H1 (cell line): ENCODE measurements at regions not wholly inside any gene's neighbourhood (a gene's known extent, or its start where the extent isn't known, plus 50 kb on each side); places are given as distances from the start of the nearest gene placed in this dataset.

Source experiments
- CTCF ChIA-PET: fragments of 300-600 bp; sonication (Branson Sonifier 250); formaldehyde crosslinking; loops from one replicate; lab custom pipeline; 2021; ENCODE audit not compliant: partially characterized antibody; lab: Charles Lee
- POLR2A ChIA-PET: fragments of 300-600 bp; sonication (Branson Sonifier 250); formaldehyde crosslinking; loops from one replicate; lab custom pipeline; 2021; ENCODE audit warnings: inconsistent platforms; ENCODE audit not compliant: partially characterized antibody; lab: Charles Lee
- DNase-seq, 2 experiments: peaks; one replicate each; pipeline versions ENCODE4 v3.0.0 to v3.0.0-alpha.2; 2010 to 2022; ENCODE audit warnings: low spot score in 2 of 2, low read depth in 1 of 2, mixed read lengths in 1 of 2
- FAIRE-seq: peaks from 2 replicates; lab custom pipeline; 2011; peaks lifted over from hg19 to GRCh38; lab: Jason Lieb, UNC
- H2AFZ ChIP-seq: 2 replicates; pipeline ENCODE4 v1.8.1; 2012; ENCODE audit warnings: low read length, inconsistent platforms
- H2AK5ac ChIP-seq: 2 replicates; pipeline ENCODE4 v1.6.1; 2013; ENCODE audit warnings: low read depth, low read length
- H2BK120ac ChIP-seq: replicated peaks from 2 replicates; pipeline ENCODE3; 2013; ENCODE audit warnings: low read depth, low read length, inconsistent platforms
- H2BK12ac ChIP-seq: 2 replicates; pipeline ENCODE4 v1.6.1; 2013; ENCODE audit warnings: low read depth, low read length
- H2BK15ac ChIP-seq: 2 replicates; pipeline ENCODE4 v1.6.1; 2013; ENCODE audit warnings: low read length
- H2BK20ac ChIP-seq: 2 replicates; pipeline ENCODE4 v1.6.1; 2013; ENCODE audit warnings: low read length
- H2BK5ac ChIP-seq: 2 replicates; pipeline ENCODE4 v1.6.1; 2013; ENCODE audit warnings: low read depth, low read length
- H3K14ac ChIP-seq: 2 replicates; pipeline ENCODE4 v1.6.1; 2013; ENCODE audit warnings: inconsistent platforms; ENCODE audit not compliant: insufficient read length
- H3K18ac ChIP-seq: 2 replicates; pipeline ENCODE4 v1.6.1; 2013; ENCODE audit warnings: low read length; ENCODE audit errors: extremely low read depth
- H3K23ac ChIP-seq: 2 replicates; pipeline ENCODE4 v1.6.1; 2013; ENCODE audit warnings: inconsistent platforms; ENCODE audit not compliant: insufficient read length
- H3K23me2 ChIP-seq: 2 replicates; pipeline ENCODE4 v1.6.1; 2013; ENCODE audit warnings: low read depth, low read length
- H3K27ac ChIP-seq: 2 replicates; pipeline ENCODE4 v1.6.1; 2011; ENCODE audit warnings: low read depth, low read length, inconsistent platforms
- H3K27me3 ChIP-seq, 4 experiments: replicated peaks in 1 of 4; 1 replicate in 1 of 4; 2 replicates in 3 of 4; pipeline versions ENCODE4 v1.6.1 to v1.8.1; 2011 to 2013; ENCODE audit warnings: low read length in 3 of 4, mild to moderate bottlenecking in 3 of 4, inconsistent platforms in 2 of 4, mixed read lengths in 2 of 4, moderate library complexity in 1 of 4; ENCODE audit not compliant: control insufficient read depth in 3 of 4, insufficient read depth in 3 of 4; ENCODE audit errors: extremely low read depth in 1 of 4
- H3K36me3 ChIP-seq, 4 experiments: 2 replicates each; pipeline versions ENCODE4 v1.6.1 to v1.8.1; 2011 to 2013; ENCODE audit warnings: mild to moderate bottlenecking in 4 of 4, low read length in 3 of 4, moderate library complexity in 2 of 4, control low read depth in 1 of 4, inconsistent platforms in 1 of 4; ENCODE audit not compliant: insufficient read depth in 4 of 4, control insufficient read depth in 2 of 4
- H3K4ac ChIP-seq: replicated peaks from 2 replicates; pipeline ENCODE3; 2013; ENCODE audit warnings: low read length, low read depth, mixed read lengths, inconsistent platforms; ENCODE audit not compliant: insufficient read length
- H3K4me1 ChIP-seq, 4 experiments: replicated peaks in 1 of 4; 1 replicate in 1 of 4; 2 replicates in 3 of 4; pipeline versions ENCODE4 v1.6.1 to v1.8.1; 2011 to 2013; ENCODE audit warnings: low read length in 3 of 4, inconsistent platforms in 2 of 4, mixed read lengths in 1 of 4; ENCODE audit not compliant: insufficient read depth in 4 of 4, control insufficient read depth in 3 of 4
- H3K4me2 ChIP-seq, 2 experiments: 2 replicates each; pipeline versions ENCODE4 v1.6.1 to v1.8.1; 2011 to 2013; ENCODE audit warnings: low read depth in 2 of 2, low read length in 2 of 2, control low read depth in 1 of 2, inconsistent platforms in 1 of 2, mild to moderate bottlenecking in 1 of 2; ENCODE audit not compliant: insufficient read depth in 1 of 2
- H3K4me3 ChIP-seq, 4 experiments: fragments of 200-600, 300-600 bp in 1 of 4; sonication (generic), shearing (Covaris generic), sonication (Bioruptor Twin) in 1 of 4; 2 replicates each; pipeline versions ENCODE4 v1.5.1 to v1.8.1; 2011 to 2016; ENCODE audit warnings: low read length in 4 of 4, low read depth in 3 of 4, control low read depth in 2 of 4, inconsistent platforms in 2 of 4, mild to moderate bottlenecking in 2 of 4, mixed read lengths in 1 of 4, moderate library complexity in 1 of 4; ENCODE audit not compliant: insufficient read depth in 2 of 4; ENCODE audit errors: extremely low read depth in 1 of 4
- H3K56ac ChIP-seq: replicated peaks from 2 replicates; pipeline ENCODE3; 2013; ENCODE audit warnings: low read depth, mild to moderate bottlenecking, mixed read lengths, low read length, inconsistent platforms; ENCODE audit not compliant: insufficient read length
- H3K79me1 ChIP-seq: 2 replicates; pipeline ENCODE4 v1.6.1; 2013; ENCODE audit warnings: low read depth, low read length, control low read depth
- H3K79me2 ChIP-seq, 2 experiments: 2 replicates each; pipeline versions ENCODE4 v1.6.1 to v1.8.1; 2012 to 2013; ENCODE audit warnings: low read length in 2 of 2, mild to moderate bottlenecking in 2 of 2, inconsistent platforms in 1 of 2; ENCODE audit not compliant: insufficient read depth in 2 of 2, control insufficient read depth in 1 of 2
- H3K9ac ChIP-seq, 4 experiments: replicated peaks in 1 of 4; 1 replicate in 1 of 4; 2 replicates in 3 of 4; pipeline versions ENCODE4 v1.6.1 to v1.8.1; 2011 to 2013; ENCODE audit warnings: low read depth in 3 of 4, low read length in 3 of 4, control low read depth in 2 of 4, mild to moderate bottlenecking in 2 of 4, moderate library complexity in 2 of 4, inconsistent platforms in 1 of 4; ENCODE audit errors: extremely low read depth in 1 of 4
- H3K9me3 ChIP-seq, 2 experiments: 2 replicates each; pipeline versions ENCODE4 v1.6.1 to v1.8.1; 2012 to 2013; ENCODE audit warnings: mild to moderate bottlenecking in 2 of 2, moderate library complexity in 2 of 2, control low read depth in 1 of 2, inconsistent platforms in 1 of 2, low read depth in 1 of 2, low read length in 1 of 2, mixed read lengths in 1 of 2; ENCODE audit not compliant: insufficient read depth in 2 of 2
- H4K20me1 ChIP-seq, 2 experiments: replicated peaks in 1 of 2; 2 replicates each; pipeline versions ENCODE3 to v1.8.1; 2011 to 2013; ENCODE audit warnings: inconsistent platforms in 2 of 2, low read length in 2 of 2, mild to moderate bottlenecking in 1 of 2; ENCODE audit not compliant: insufficient read depth in 2 of 2, control insufficient read depth in 1 of 2
- H4K5ac ChIP-seq: 2 replicates; pipeline ENCODE4 v1.6.1; 2013; ENCODE audit warnings: low read length, low read depth, mixed read lengths, inconsistent platforms; ENCODE audit not compliant: insufficient read length
- H4K8ac ChIP-seq: 2 replicates; pipeline ENCODE4 v1.8.0; 2013; ENCODE audit warnings: mild to moderate bottlenecking, moderate library complexity, low read length, inconsistent platforms; ENCODE audit not compliant: insufficient read depth; ENCODE audit errors: extremely low read depth
- H4K91ac ChIP-seq: replicated peaks from 2 replicates; pipeline ENCODE3; 2013; ENCODE audit warnings: low read length, mixed read lengths, inconsistent platforms; ENCODE audit not compliant: insufficient read length
- ASH2L ChIP-seq: fragments of 200-600, 300-600 bp; sonication (generic); IDR thresholded peaks from one replicate; pipeline ENCODE4 v1.7.1; 2017; ENCODE audit warnings: low read length
- ATF3 ChIP-seq: IDR thresholded peaks from 2 replicates; pipeline ENCODE4 v1.6.1; 2011; ENCODE audit warnings: low read depth, mild to moderate bottlenecking, low read length; ENCODE audit not compliant: insufficient read depth
- EGR1 ChIP-seq: IDR thresholded peaks from 2 replicates; pipeline ENCODE4 v1.6.1; 2011; ENCODE audit warnings: low read depth, low read length, borderline replicate concordance
- HDAC2 ChIP-seq, 2 experiments: fragments of 300-600 bp in 1 of 2; sonication (generic) in 1 of 2; IDR thresholded peaks; 2 replicates each; pipeline ENCODE4 v1.6.1; 2011 to 2012; ENCODE audit warnings: low read depth in 2 of 2, low read length in 2 of 2, mild to moderate bottlenecking in 2 of 2, moderate library complexity in 2 of 2, borderline replicate concordance in 1 of 2, inconsistent platforms in 1 of 2
- HDAC6 ChIP-seq: IDR thresholded peaks from one replicate; pipeline ENCODE4 v1.7.1; 2012; ENCODE audit warnings: low read depth, mild to moderate bottlenecking, inconsistent platforms, low read length, moderate library complexity
- MAFK ChIP-seq: IDR thresholded peaks from 2 replicates; pipeline ENCODE4 v1.6.1; 2012; ENCODE audit warnings: low read depth, mild to moderate bottlenecking, improper control_type of control experiment, low read length
- MAX ChIP-seq: IDR thresholded peaks from 2 replicates; pipeline ENCODE4 v1.6.1; 2012; ENCODE audit warnings: inconsistent platforms
- NANOG ChIP-seq: IDR thresholded peaks from 2 replicates; pipeline ENCODE4 v1.6.1; 2011; ENCODE audit warnings: low read length, low read depth, mild to moderate bottlenecking, inconsistent platforms; ENCODE audit not compliant: insufficient read depth, poor library complexity, severe bottlenecking
- PHF8 ChIP-seq: fragments of 200-600 bp; sonication (generic); conservative IDR thresholded peaks from 2 replicates; pipeline ENCODE4 v1.7.1; 2012; ENCODE audit warnings: low read depth, mild to moderate bottlenecking, inconsistent platforms, low read length, moderate library complexity
- RFX5 ChIP-seq: IDR thresholded peaks from 2 replicates; pipeline ENCODE4 v1.6.1; 2011; ENCODE audit warnings: low read depth, low read length, improper control_type of control experiment, borderline replicate concordance
- SIN3A ChIP-seq, 2 experiments: IDR thresholded peaks in 1 of 2; conservative IDR thresholded peaks in 1 of 2; 2 replicates each; pipeline ENCODE4 v1.6.1; 2011 to 2012; ENCODE audit warnings: low read length in 2 of 2, improper control_type of control experiment in 1 of 2, low read depth in 1 of 2, mild to moderate bottlenecking in 1 of 2
- TCF12 ChIP-seq: IDR thresholded peaks from 2 replicates; pipeline ENCODE4 v1.6.1; 2011; ENCODE audit warnings: low read depth, mild to moderate bottlenecking, low read length
- WGBS, 2 experiments: shearing (Covaris generic) in 1 of 2; methylation state at CpG; one replicate each; pipeline versions ENCODE4 v1.1.6 to v1.1.7; 2013 to 2015; ENCODE audit warnings: low lambda C conversion rate in 2 of 2, mixed read lengths in 2 of 2, inconsistent platforms in 1 of 2, low coverage in 1 of 2, missing lambda C conversion rate in 1 of 2; ENCODE audit not compliant: insufficient replicate concordance in 2 of 2, insufficient coverage in 1 of 2, insufficient read length in 1 of 2; ENCODE audit errors: extremely low coverage in 1 of 2, missing lambda C conversion rate in 1 of 2; 5-methylcytosine and 5-hydroxymethylcytosine counted together

- DNase-seq, result no peak
- TF ChIP-seq EGR1 (no peak), ATF3 (no peak), SIN3A (conservative IDR thresholded peaks at IDR 0.05 in 1 of 2, IDR thresholded peaks at IDR 0.05 in 1 of 2; ENCODE audit: low read depth in 1 of 2, low read length in 2 of 2) (no peak), RFX5 (no peak), PHF8 (no peak), NANOG (no peak), ASH2L (no peak), TCF12 (no peak), MAFK (no peak), HDAC2 (IDR thresholded peaks at IDR 0.05; ENCODE audit: borderline replicate concordance in 1 of 2, low read depth in 2 of 2, low read length in 2 of 2) (no peak), HDAC6 (no peak), MAX (no peak)
These were observed 162.5 kb upstream of the B3GALT2 start for GRCh38 chr1:193348769-193349535.

More at GRCh38 chr1:193348769-193349535, 162.5 kb upstream of the B3GALT2 start:
- H4K5ac ChIP-seq, result no peak overlapping the region
- no peak overlapping the region for H2AK5ac ChIP-seq
- H2BK5ac ChIP-seq, result no peak overlapping the region
- H3K27me3 ChIP-seq, result no peaks in the 10 kb centered on the region
- H2BK12ac ChIP-seq, result no peak overlapping the region
- H4K8ac ChIP-seq, result no peak overlapping the region
- H3K9me3 ChIP-seq, result no peaks in the 10 kb centered on the region
- H2AFZ ChIP-seq, result no peak overlapping the region
- H4K20me1 ChIP-seq, result no peaks in the 10 kb centered on the region
- no peak overlapping the region for H4K91ac ChIP-seq
- H3K4me2 ChIP-seq, result no peak overlapping the region
- H3K23me2 ChIP-seq, result no peaks in the 10 kb centered on the region; the same call in 1 of the 2 replicates
- no peak overlapping the region for H3K18ac ChIP-seq
- no peak overlapping the region for H2BK20ac ChIP-seq
- no peaks in the 10 kb centered on the region for H3K4me1 ChIP-seq
- WGBS, 2 experiments, result 94% methylated on average over 3 of the region's 3 CpGs; no CpG with 5 or more reads in 1 of the 2 experiments
- no peak overlapping the region for H2BK15ac ChIP-seq
- no peak overlapping the region for H3K4me3 ChIP-seq
- no peak overlapping the region for H3K23ac ChIP-seq
- ChIA-PET CTCF (interaction anchor here (0.5 to 2.7 kb wide), 4 partner anchors 10 to 407 kb away, joined by 3 to 11 read pairs (median 6); no protein-coding TSS in a partner anchor), POLR2A (no interaction called here)
- H3K79me2 ChIP-seq, result no peaks in the 10 kb centered on the region
- no peak overlapping the region for H3K4ac ChIP-seq
- H3K79me1 ChIP-seq, result no peaks in the 10 kb centered on the region
- H3K14ac ChIP-seq, result no peak overlapping the region
- no peak for FAIRE-seq
- no peak overlapping the region for H2BK120ac ChIP-seq
- no peaks in the 10 kb centered on the region for H3K36me3 ChIP-seq
- no peak overlapping the region for H3K9ac ChIP-seq
- no peak overlapping the region for H3K27ac ChIP-seq
- no peak overlapping the region for H3K56ac ChIP-seq
